Activated T-helper 1 cell treated with anti-CD3 and anti-CD28 coated beads, Interleukin-12 subunit alpha, Interleukin-12 subunit beta, Interleukin-2, Interleukin-4 antibody, amounts not matched to agents 30 ng/mL and 10 ng/mL and 1 ng/mL, durations not matched to agents 14 hours and 24 hours and 36 hours (primary cell): ENCODE measurements at regions not wholly inside any gene's neighbourhood (a gene's known extent, or its start where the extent isn't known, plus 50 kb on each side); places are given as distances from the start of the nearest gene placed in this dataset.
"Not testable (repeated sequence)": the region's sequence is repeated elsewhere in the genome, so short reads cannot be mapped to it uniquely, and the experiment has no call there.

ENCODE experiments used
- DNase-seq: peaks from one replicate; pipeline ENCODE4 v3.0.0; 2021; ENCODE audit warnings: low spot score
- H3K27ac Mint-ChIP-seq: one replicate; pipeline ENCODE4 v1.8.0; 2021; ENCODE audit warnings: mild to moderate bottlenecking, mixed read lengths
- H3K27me3 Mint-ChIP-seq: one replicate; pipeline ENCODE4 v1.8.0; 2022; ENCODE audit warnings: mild to moderate bottlenecking, moderate library complexity, mixed read lengths; ENCODE audit not compliant: insufficient read depth
- H3K36me3 Mint-ChIP-seq: one replicate; pipeline ENCODE4 v1.8.0; 2021; ENCODE audit warnings: low read depth, mixed read lengths
- H3K4me1 Mint-ChIP-seq: one replicate; pipeline ENCODE4 v1.8.0; 2021; ENCODE audit warnings: low read depth, mixed read lengths
- H3K4me3 Mint-ChIP-seq: one replicate; pipeline ENCODE4 v1.8.0; 2021; ENCODE audit warnings: mild to moderate bottlenecking, moderate library complexity, mixed read lengths
- H3K9me3 Mint-ChIP-seq: one replicate; pipeline ENCODE4 v1.8.0; 2021; ENCODE audit warnings: mixed read lengths
- intact Hi-C: fragments of 100-400 bp; cut with micrococcal nuclease; formaldehyde crosslinking; loops from one replicate; pipeline ENCODE4 v1.15.1; 2024

DNA sequence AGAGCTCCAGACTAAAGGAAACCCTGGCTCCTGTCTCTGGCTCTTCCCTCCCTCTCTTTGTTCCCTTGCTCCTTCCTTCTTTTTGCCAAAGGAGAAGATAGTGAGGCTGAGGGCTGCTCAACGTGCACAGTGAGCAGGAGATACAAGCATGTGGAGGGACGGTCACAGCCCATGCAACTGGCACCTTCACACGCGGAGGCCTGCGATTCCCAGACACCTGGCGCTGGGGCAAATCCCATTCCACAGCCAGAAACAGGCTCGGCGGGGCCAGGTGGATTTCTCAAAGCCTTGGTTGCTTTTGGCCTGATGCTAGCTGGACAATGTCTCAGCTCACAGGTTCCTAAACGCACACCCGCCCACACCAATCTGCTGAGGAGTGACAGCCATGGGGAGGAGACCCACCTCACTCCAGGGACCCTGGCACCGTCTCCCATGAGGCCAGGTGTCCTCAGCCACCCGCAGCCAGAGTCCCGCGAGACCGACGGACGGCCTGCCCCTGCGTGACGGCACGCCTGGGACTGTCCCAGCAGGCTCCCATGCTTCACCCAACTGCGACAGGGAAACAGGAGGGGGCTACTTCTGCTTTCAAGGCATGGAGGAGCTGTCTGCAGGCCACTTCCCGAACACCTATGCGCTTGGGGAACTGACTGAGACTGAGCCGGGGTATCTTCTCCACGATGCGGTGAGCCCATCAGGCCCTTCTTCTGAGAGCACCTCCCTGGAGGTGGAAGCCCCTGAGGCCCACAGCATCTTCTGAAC lies 56.2 kb upstream of the SPN start:
- H3K4me1 Mint-ChIP-seq, result peaks cover 35% of the 10 kb centered on the region
- H3K36me3 Mint-ChIP-seq, result peaks cover 13% of the 10 kb centered on the region
- DNase-seq, H3K27ac Mint-ChIP-seq, H3K4me3 Mint-ChIP-seq, intact Hi-C loops, H3K9me3 Mint-ChIP-seq, H3K27me3 Mint-ChIP-seq: not testable (repeated sequence)

DNA sequence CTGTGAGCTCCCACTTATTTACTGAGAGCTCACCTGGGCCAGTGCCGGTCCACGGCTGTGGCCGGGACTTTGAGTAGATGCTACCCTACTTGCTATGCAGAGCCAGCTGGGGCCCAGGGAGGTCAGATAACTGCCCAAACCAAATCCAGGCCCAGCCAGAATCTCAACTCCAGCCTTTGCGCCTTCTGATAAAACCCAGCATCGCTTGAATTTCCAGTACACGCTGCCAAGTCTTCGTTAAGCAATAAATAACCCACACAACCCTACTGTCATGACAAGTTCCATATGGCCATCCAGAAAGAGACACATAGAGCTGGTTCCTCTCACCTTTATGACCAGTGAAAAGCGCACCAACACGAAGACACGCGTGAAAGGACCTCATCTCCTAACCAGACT lies 55.6 kb upstream of the SPN start:
- Mint-ChIP-seq H3K4me1 (peaks cover 30% of the 10 kb centered on the region), H3K36me3 (peaks cover 15% of the 10 kb centered on the region), H3K27ac (peak overlapping the region; percentile 12)
- H3K4me3 Mint-ChIP-seq, intact Hi-C loops, H3K9me3 Mint-ChIP-seq, H3K27me3 Mint-ChIP-seq, DNase-seq: not testable (repeated sequence)

DNA sequence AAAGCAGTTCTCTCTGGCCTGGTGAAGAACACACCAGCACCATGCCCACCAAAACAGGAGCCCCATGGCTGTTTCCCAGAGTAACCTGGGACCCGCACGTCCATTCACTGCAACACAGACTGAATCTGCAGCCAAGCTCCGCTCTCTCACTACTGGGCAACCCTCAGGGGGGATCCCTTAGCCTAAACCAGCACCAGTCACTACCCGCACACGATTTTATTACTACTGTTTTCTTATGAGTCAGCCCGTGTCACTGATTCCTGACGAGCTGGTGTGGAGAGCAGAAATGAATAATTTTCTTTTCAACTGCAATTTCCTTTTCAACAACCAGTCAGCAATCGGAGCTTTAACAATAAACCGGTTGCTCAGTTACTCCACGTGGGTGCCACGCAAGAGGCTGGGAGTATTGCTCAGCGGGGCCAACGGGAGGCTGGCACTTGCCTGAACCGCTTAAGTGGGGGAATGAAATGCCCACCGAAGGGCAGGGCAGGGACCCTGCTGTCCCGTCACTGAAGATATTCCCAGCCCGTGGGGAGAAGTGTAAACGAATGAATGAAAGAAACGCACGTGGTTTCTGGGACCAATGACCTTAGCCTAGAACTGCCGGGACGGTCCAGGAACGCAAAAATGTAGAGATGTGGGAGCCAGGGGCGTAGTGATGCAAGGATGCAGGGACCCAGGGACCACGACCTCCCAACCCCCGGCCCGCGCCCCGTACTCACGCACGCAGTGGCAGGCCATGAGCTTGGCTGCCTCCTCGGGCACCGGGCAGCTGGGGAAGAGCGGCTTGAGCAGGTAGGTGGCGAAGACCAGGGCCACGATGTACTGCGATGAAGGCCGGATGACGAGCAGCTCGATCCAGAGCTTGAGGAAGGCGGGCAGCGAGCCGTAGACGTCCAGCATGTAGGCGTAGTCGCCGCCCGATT lies 50.4 kb upstream of the SPN start:
- H3K4me1 Mint-ChIP-seq, result peaks cover 20% of the 10 kb centered on the region
- not testable (repeated sequence) for DNase-seq, H3K9me3 Mint-ChIP-seq, H3K27me3 Mint-ChIP-seq
- H3K36me3 Mint-ChIP-seq, result peaks cover 14% of the 10 kb centered on the region
- H3K27ac Mint-ChIP-seq, result peak overlapping the region; percentile 100
- H3K4me3 Mint-ChIP-seq, result peak overlapping the region; percentile 99
- intact Hi-C loops, result loop anchor here (5.0 kb wide), 1 partner anchor 195 kb away; the partner anchor contains the start of gene MAZ
